Brain microvascular endothelial cell (primary cell): ENCODE measurements at regions not wholly inside any gene's neighbourhood (a gene's known extent, or its start where the extent isn't known, plus 50 kb on each side); places are given as distances from the start of the nearest gene placed in this dataset.
A peak's percentile ranks its signal among the peaks of the same experiment; 100 is the strongest.

Experiments
- DNase-seq: peaks from one replicate; pipeline ENCODE4 v3.0.0-alpha.2; 2020
- H3K27ac ChIP-seq: fragments of 250-450 bp; sonication (Bioruptor Pico); 2 replicates; pipeline ENCODE4 v1.5.1; 2020; ENCODE audit warnings: mild to moderate bottlenecking, moderate library complexity
- H3K27me3 ChIP-seq: fragments of 250-450 bp; sonication (Bioruptor Pico); replicated peaks from 2 replicates; pipeline ENCODE4 v1.5.1; 2020; ENCODE audit warnings: mild to moderate bottlenecking
- H3K36me3 ChIP-seq: fragments of 250-450 bp; sonication (Bioruptor Pico); replicated peaks from 2 replicates; pipeline ENCODE4 v1.5.1; 2020; ENCODE audit warnings: mild to moderate bottlenecking
- H3K4me3 ChIP-seq: 2 replicates; pipeline ENCODE4 v1.5.1; 2011; ENCODE audit warnings: low read depth, mild to moderate bottlenecking, control low read depth, low read length, moderate library complexity
- in situ Hi-C: cut with HindIII; loops from 2 replicates; pipeline ENCODE4 v1.10.0; 2017; ENCODE audit warnings: low sequenced_read_pairs, low pct_ligation_motif_present
- TF ChIP-seq, protein P1 (sequence below): IDR thresholded peaks from 2 replicates; pipeline ENCODE4 v1.5.1; 2011; ENCODE audit warnings: low read depth, mild to moderate bottlenecking, moderate library complexity, low read length, control low read depth, inconsistent platforms; ENCODE audit errors: missing control alignments

DNA sequence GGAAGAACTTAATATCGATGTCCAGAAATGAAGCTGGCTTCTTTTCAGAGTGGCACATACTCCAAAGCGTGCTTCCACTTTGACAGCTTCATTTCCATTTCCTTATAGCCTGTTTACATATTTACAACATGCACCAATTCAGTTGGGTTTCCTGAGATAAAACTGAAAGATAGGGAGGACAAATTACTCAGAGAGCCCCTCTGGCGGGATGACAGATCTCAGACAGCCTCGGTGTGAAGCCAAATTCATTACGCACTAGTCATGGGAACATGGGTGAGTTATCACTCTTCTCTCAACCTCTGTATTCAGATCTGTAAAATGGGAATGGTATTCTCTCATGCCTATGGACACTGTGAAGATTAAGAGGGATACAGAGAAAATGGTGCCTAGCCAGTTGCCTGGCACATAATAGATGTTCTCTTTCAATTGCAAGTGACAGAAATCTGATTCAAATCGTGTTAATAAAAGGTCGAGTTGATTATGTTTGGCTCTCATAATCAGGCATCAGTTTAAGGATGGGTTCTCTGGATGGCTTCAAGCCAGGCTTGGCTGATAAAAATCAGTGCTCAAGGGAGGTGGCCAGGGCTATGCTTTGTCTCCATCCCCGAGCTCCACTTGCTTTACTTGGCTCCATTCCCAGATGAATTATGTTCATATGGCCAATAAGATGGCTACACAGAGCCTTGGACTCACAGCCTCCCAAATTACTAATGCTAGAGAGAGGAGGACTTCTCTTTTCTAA, 132.2 kb upstream of the C1QTNF7 start:
- Histone ChIP-seq H3K36me3 (no peaks in the 10 kb centered on the region), H3K4me3 (no peak overlapping the region), H3K27ac (no peak overlapping the region), H3K27me3 (no peaks in the 10 kb centered on the region)
- TF ChIP-seq, protein P1, sequence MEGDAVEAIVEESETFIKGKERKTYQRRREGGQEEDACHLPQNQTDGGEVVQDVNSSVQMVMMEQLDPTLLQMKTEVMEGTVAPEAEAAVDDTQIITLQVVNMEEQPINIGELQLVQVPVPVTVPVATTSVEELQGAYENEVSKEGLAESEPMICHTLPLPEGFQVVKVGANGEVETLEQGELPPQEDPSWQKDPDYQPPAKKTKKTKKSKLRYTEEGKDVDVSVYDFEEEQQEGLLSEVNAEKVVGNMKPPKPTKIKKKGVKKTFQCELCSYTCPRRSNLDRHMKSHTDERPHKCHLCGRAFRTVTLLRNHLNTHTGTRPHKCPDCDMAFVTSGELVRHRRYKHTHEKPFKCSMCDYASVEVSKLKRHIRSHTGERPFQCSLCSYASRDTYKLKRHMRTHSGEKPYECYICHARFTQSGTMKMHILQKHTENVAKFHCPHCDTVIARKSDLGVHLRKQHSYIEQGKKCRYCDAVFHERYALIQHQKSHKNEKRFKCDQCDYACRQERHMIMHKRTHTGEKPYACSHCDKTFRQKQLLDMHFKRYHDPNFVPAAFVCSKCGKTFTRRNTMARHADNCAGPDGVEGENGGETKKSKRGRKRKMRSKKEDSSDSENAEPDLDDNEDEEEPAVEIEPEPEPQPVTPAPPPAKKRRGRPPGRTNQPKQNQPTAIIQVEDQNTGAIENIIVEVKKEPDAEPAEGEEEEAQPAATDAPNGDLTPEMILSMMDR = no peak
- no peak for DNase-seq
- in situ Hi-C loops = no loop called here

DNA sequence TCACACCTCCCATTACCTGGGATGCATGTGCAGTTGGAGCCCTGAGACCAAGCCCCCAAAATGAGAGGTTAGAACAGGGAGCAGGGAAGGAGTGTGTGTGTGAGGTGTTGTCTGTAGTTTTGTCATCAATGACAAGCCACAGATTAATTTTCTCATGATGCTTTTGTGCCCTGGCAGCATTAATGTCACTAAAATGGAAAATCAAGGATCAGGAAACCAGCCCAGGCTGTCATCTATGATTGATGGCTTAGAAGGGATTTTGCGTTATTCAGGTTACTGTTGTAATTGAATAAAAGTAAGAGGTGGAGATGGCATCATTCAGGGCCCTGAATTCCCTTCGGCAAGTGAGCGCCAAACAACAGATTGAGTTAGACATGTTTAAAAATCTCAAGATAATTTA, 130.5 kb upstream of the C1QTNF7 start:
- in situ Hi-C loops = no loop called here
- DNase-seq = no peak
- H3K36me3 ChIP-seq = no peaks in the 10 kb centered on the region
- no peak overlapping the region for H3K4me3 ChIP-seq
- H3K27me3 ChIP-seq = no peaks in the 10 kb centered on the region
- TF ChIP-seq, protein P1 = no peak
- no peak overlapping the region for H3K27ac ChIP-seq

DNA sequence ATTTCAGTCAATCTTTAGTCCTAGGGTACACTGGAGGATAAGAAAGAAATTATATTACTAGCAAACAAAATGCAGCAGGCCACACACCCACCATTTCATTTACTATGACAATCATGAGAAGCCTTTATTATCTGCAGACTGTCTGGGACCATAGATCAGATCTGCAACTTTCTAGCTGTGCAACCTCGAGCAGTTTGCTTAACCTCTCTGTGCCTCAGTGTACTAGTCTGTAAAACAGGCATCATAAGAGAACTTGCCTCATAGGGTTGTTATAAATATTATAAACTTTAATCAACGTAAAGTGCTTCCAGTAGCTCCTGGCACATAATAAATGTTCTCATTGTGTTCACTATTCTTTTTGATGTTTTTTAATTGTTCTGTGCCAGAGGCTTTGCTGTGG, 128.2 kb upstream of the C1QTNF7 start:
- no peak overlapping the region for H3K4me3 ChIP-seq
- TF ChIP-seq, protein P1 = no peak
- no peaks in the 10 kb centered on the region for H3K27me3 ChIP-seq
- no peak overlapping the region for H3K27ac ChIP-seq
- no peaks in the 10 kb centered on the region for H3K36me3 ChIP-seq
- in situ Hi-C loops = no loop called here
- no peak for DNase-seq

DNA sequence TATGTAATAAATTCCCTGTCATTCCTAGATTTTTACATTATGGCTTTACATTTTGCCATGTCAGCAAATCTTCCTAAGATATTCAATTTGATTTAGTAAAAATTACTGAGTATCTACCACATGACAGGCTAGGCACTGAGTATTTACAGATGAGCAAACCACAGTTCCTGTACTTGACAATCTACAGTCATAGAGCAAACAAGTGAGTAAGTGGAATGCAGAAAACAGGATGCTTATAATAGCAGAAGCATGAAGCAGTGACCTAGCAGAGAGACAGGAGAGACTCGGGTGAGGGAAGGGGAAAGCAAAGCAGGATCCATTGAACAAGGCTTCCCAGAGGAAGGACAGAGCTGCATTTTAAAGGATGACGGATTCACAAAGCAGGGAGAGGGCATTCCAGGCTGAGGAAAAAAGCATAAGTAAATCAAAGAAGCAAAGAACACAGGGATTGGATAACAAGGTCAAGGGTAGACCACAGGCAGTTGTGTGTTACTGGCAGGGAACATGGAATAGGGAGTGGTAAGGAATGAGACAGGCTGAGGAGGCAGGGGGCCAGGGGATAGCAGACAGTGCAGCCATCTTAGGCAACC, 124.7 kb upstream of the C1QTNF7 start:
- peak overlapping the region; percentile 49 for H3K27ac ChIP-seq
- no peaks in the 10 kb centered on the region for H3K36me3 ChIP-seq
- TF ChIP-seq, protein P1 = no peak
- DNase-seq = peak; percentile 83
- no peak overlapping the region for H3K4me3 ChIP-seq
- no peaks in the 10 kb centered on the region for H3K27me3 ChIP-seq
- in situ Hi-C loops = no loop called here

DNA sequence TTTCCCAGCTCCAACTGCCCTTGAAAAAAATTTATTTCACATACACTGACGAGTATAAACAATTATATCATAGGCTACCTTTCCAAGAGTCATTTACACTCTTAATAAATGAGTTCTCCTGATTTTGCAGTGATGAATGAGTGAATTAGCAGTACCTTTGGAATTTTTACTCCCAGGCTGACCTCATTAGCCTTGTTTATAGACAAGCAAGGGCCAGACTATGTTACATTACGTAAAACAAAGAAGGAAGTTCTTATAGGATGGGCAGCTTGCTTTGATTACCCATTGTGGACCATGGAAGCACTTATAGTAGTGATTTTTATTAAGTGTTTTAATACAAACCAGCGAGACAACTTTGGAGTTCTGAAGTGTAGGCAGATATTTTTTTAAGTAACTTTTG, 112.9 kb upstream of the C1QTNF7 start:
- no peaks in the 10 kb centered on the region for H3K27me3 ChIP-seq
- no peak for DNase-seq
- in situ Hi-C loops = no loop called here
- no peak overlapping the region for H3K27ac ChIP-seq
- no peak overlapping the region for H3K4me3 ChIP-seq
- TF ChIP-seq, protein P1 = no peak
- no peaks in the 10 kb centered on the region for H3K36me3 ChIP-seq

DNA sequence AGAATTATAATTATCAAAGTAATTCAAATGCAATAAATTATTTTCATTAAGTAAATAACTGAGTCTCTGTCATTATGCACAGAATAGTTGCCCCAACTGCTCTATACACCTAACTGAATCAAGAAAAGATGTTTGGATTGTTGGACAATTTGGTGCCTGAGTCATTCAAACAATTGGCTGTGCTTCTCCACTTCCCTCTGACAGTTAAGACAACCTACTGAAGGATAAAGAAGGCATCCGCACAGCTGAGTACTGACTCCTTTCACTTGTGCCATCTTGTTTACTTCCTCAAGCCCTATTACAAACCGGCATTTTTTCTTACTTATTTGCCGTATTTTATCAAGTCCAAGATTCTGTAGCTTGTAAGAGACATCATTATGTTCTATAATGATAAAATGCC, 110.6 kb upstream of the C1QTNF7 start:
- Histone ChIP-seq H3K27ac (no peak overlapping the region), H3K27me3 (no peaks in the 10 kb centered on the region), H3K36me3 (no peaks in the 10 kb centered on the region), H3K4me3 (no peak overlapping the region)
- DNase-seq = no peak
- TF ChIP-seq, protein P1 = no peak
- in situ Hi-C loops = no loop called here
